IMR-90 (cell line): ENCODE measurements at regions not wholly inside any gene's neighbourhood (a gene's known extent, or its start where the extent isn't known, plus 50 kb on each side); places are given as distances from the start of the nearest gene placed in this dataset.

Source experiments
- MAZ ChIP-seq: IDR thresholded peaks from 2 replicates; pipeline ENCODE4 v1.6.1; 2012; ENCODE audit warnings: low read depth, mild to moderate bottlenecking, low read length, improper control_type of control experiment, moderate library complexity, borderline replicate concordance
- POLR2A ChIP-seq: IDR thresholded peaks from 2 replicates; pipeline ENCODE4 v1.6.1; 2012; ENCODE audit warnings: mild to moderate bottlenecking, low read depth, low read length

- TF ChIP-seq MAZ (no peak), POLR2A (no peak)
Measured at GRCh38 chr17:68789203-68789962, 165.8 kb downstream of the ABCA8 start.
